K562 (cell line): ENCODE measurements at regions not wholly inside any gene's neighbourhood (a gene's known extent, or its start where the extent isn't known, plus 50 kb on each side); places are given as distances from the start of the nearest gene placed in this dataset.

Experiments
- ATAC-seq: fragments of 200-7000 bp; cut with Tn5 transposase; 3 replicates; pipeline ENCODE4 v1.9.1; 2020; ENCODE audit warnings: moderate library complexity
- BruUV-seq: library from RNA; stranded (reverse); fragments of 400-500 nt; replicated peaks from 2 replicates; lab custom pipeline; 2021; lab: Mats Ljungman, UMichigan
- CTCF ChIA-PET: fragments of 300-600 bp; formaldehyde crosslinking; extraction: SDS; loops from one replicate; lab custom pipeline; 2021; ENCODE audit warnings: low intra/inter-chr PET ratio; lab: Yijun Ruan, JAX
- POLR2A ChIA-PET: fragments of 300-600, 350-650 bp; sonication (Branson Sonifier 250); formaldehyde crosslinking; extraction: SDS; loops from one replicate; lab custom pipeline; 2021; ENCODE audit warnings: antibody characterized with exemption, inconsistent platforms; lab: Yijun Ruan, JAX
- DNase-seq, 4 experiments: peaks; one replicate each; pipeline versions ENCODE4 v3.0.0 to v3.0.0-alpha.2; 2011 to 2018; ENCODE audit warnings: low spot score in 3 of 4, mixed read lengths in 3 of 4; ENCODE audit errors: extremely low read depth in 1 of 4
- FAIRE-seq: peaks from 2 replicates; lab custom pipeline; 2011; peaks lifted over from hg19 to GRCh38; lab: Jason Lieb, UNC
- H2AFZ ChIP-seq: 2 replicates; pipeline ENCODE4 v1.6.0; 2011; ENCODE audit warnings: low read depth, low read length, control low read depth, inconsistent platforms
- H3K27ac ChIP-seq: fragments of 200-600 bp; 3 replicates; pipeline ENCODE4 v1.8.0; 2011; ENCODE audit warnings: low read depth, mild to moderate bottlenecking, control low read depth, inconsistent platforms, low read length, moderate library complexity, mixed read lengths; ENCODE audit errors: extremely low read depth
- H3K27me3 ChIP-seq, 2 experiments: fragments of 300-600 bp in 1 of 2; 2 replicates in 1 of 2; 3 replicates in 1 of 2; pipeline versions ENCODE4 v1.6.0 to v1.8.0; 2011; ENCODE audit warnings: inconsistent platforms in 2 of 2, low read length in 2 of 2, mild to moderate bottlenecking in 1 of 2, mixed read lengths in 1 of 2, moderate library complexity in 1 of 2; ENCODE audit not compliant: control insufficient read depth in 2 of 2, insufficient read depth in 2 of 2
- H3K36me3 ChIP-seq: fragments of 300-600 bp; 3 replicates; pipeline ENCODE4 v1.8.0; 2011; ENCODE audit warnings: mild to moderate bottlenecking, low read length, inconsistent platforms; ENCODE audit not compliant: control insufficient read depth, insufficient read depth
- H3K4me1 ChIP-seq, 2 experiments: fragments of 200-600 bp in 1 of 2; replicated peaks in 1 of 2; 2 replicates in 1 of 2; 3 replicates in 1 of 2; pipeline versions ENCODE4 v1.5.1 to v1.8.0; 2011; ENCODE audit warnings: inconsistent platforms in 2 of 2, low read length in 2 of 2, mild to moderate bottlenecking in 1 of 2, mixed read lengths in 1 of 2, moderate library complexity in 1 of 2; ENCODE audit not compliant: control insufficient read depth in 2 of 2, insufficient read depth in 2 of 2
- H3K4me2 ChIP-seq: 2 replicates; pipeline ENCODE4 v1.6.1; 2011; ENCODE audit warnings: low read length, control low read depth, inconsistent platforms, mixed read lengths; ENCODE audit not compliant: insufficient read depth
- H3K4me3 ChIP-seq: fragments of 200-600 bp; sonication (generic), shearing (Covaris generic); 2 replicates; pipeline ENCODE4 v1.5.1; 2016; ENCODE audit warnings: control low read depth, inconsistent platforms
- H3K79me2 ChIP-seq: fragments of 200-600 bp; 3 replicates; pipeline ENCODE4 v1.8.0; 2011; ENCODE audit warnings: low read length, inconsistent platforms; ENCODE audit not compliant: control insufficient read depth, insufficient read depth
- H3K9ac ChIP-seq, 2 experiments: 2 replicates each; pipeline versions ENCODE4 v1.6.0 to v1.6.1; 2011; ENCODE audit warnings: low read depth in 2 of 2, low read length in 2 of 2, control low read depth in 1 of 2, inconsistent platforms in 1 of 2, mild to moderate bottlenecking in 1 of 2, mixed read lengths in 1 of 2; ENCODE audit not compliant: insufficient read depth in 1 of 2
- H3K9me1 ChIP-seq: one replicate; pipeline ENCODE4 v1.6.0; 2011; ENCODE audit warnings: inconsistent platforms, mild to moderate bottlenecking, low read length, moderate library complexity; ENCODE audit not compliant: control insufficient read depth, insufficient read depth
- H3K9me3 ChIP-seq: replicated peaks from 2 replicates; pipeline ENCODE4 v1.5.1; 2011; ENCODE audit warnings: low read depth, low read length, inconsistent platforms; ENCODE audit not compliant: control insufficient read depth, insufficient read depth
- H4K20me1 ChIP-seq: replicated peaks from 2 replicates; pipeline ENCODE4 v1.6.1; 2011; ENCODE audit warnings: low read length, inconsistent platforms, mixed read lengths; ENCODE audit not compliant: control insufficient read depth, insufficient read depth
- ATF1 ChIP-seq, 2 experiments: fragments of 450-650 bp in 1 of 2; IDR thresholded peaks; 2 replicates each; pipeline ENCODE4 v1.6.1; 2016; ENCODE audit warnings: missing compliant biosample characterization in 1 of 2, missing genetic modification characterization in 1 of 2
- COPS2 ChIP-seq: fragments of 450-650 bp; conservative IDR thresholded peaks from 2 replicates; pipeline ENCODE4 v1.6.1; 2016; ENCODE audit warnings: mild to moderate bottlenecking, moderate library complexity
- FOXO4 ChIP-seq: fragments of 450-650 bp; formaldehyde crosslinking; IDR thresholded peaks from 2 replicates; pipeline ENCODE4 v1.4.0; 2020; ENCODE audit warnings: mild to moderate bottlenecking, moderate library complexity
- HMG20A ChIP-seq: fragments of 450-650 bp; formaldehyde crosslinking; conservative IDR thresholded peaks from 2 replicates; pipeline ENCODE4 v1.4.0; 2020; ENCODE audit warnings: mild to moderate bottlenecking, mixed read lengths
- RB1 ChIP-seq: fragments of 450-650 bp; IDR thresholded peaks from 2 replicates; pipeline ENCODE4 v1.6.1; 2017; ENCODE audit warnings: low read depth, mild to moderate bottlenecking
- SRF ChIP-seq, 2 experiments: fragments of 250-450, 450-650 bp in 1 of 2; sonication (Bioruptor Pico) in 1 of 2; sonication (generic) in 1 of 2; formaldehyde crosslinking; IDR thresholded peaks; 2 replicates each; pipeline versions ENCODE4 v1.5.0 to v1.5.1; 2020 to 2022; ENCODE audit warnings: mild to moderate bottlenecking in 1 of 2, missing genetic modification reagents in 1 of 2
- ZBTB7A ChIP-seq: IDR thresholded peaks from 2 replicates; pipeline ENCODE4 v1.6.1; 2011; ENCODE audit warnings: low read depth, mild to moderate bottlenecking, low read length, moderate library complexity, borderline replicate concordance; ENCODE audit not compliant: control insufficient read depth
- ZNF436 ChIP-seq: fragments of 250-450, 450-650 bp; sonication (Bioruptor Pico); formaldehyde crosslinking; IDR thresholded peaks from 2 replicates; pipeline ENCODE4 v1.7.0; 2020; ENCODE audit warnings: mild to moderate bottlenecking
- ZNF696 ChIP-seq: fragments of 250-450 bp; sonication (Bioruptor Pico); conservative IDR thresholded peaks from 2 replicates; pipeline ENCODE4 v1.4.0; 2020; ENCODE audit warnings: mild to moderate bottlenecking, moderate library complexity
- WGBS: fragments of 100-300 bp; shearing (Covaris generic); methylation state at CpG from one replicate; pipeline ENCODE4 v1.1.6; 2016; ENCODE audit warnings: low coverage, mixed read lengths; ENCODE audit not compliant: insufficient coverage; ENCODE audit errors: missing lambda C conversion rate; 5-methylcytosine and 5-hydroxymethylcytosine counted together
- in situ Hi-C: fragments of 300-500 bp; cut with MboI; formaldehyde crosslinking; loops from 4 replicates; pipeline ENCODE4 v1.15.0; 2018; ENCODE audit warnings: inconsistent platforms, mixed read lengths
- intact Hi-C: fragments of 100-400 bp; cut with micrococcal nuclease; formaldehyde crosslinking; loops from 2 replicates; pipeline ENCODE4 v1.14.2; 2022
- TF ChIP-seq, protein P1 (sequence below): sonication (generic); formaldehyde crosslinking; IDR thresholded peaks from 2 replicates; pipeline ENCODE4 v1.8.0; 2023; ENCODE audit warnings: missing genetic modification reagents, mild to moderate bottlenecking, borderline replicate concordance

GRCh38 chr6:27091661-27092315, 155.7 kb upstream of the PRSS16 start:
- H3K4me3 ChIP-seq = peak overlapping the region; percentile 48
- in situ Hi-C loops = no loop called here
- peak overlapping the region; percentile 80 for H3K27ac ChIP-seq
- no peaks in the 10 kb centered on the region for H3K9me1 ChIP-seq
- FAIRE-seq (peak; percentile 95), DNase-seq (peak; percentile 57 to 96 (median 73)), ATAC-seq (peak; percentile 99)
- TSS peak; percentile 100 for BruUV-seq
- H4K20me1 ChIP-seq = no peaks in the 10 kb centered on the region
- H3K4me1 ChIP-seq = peaks cover 2 to 5% of the 10 kb centered on the region in 2 experiments; a peak in 3 of 5 replicates
- no peaks in the 10 kb centered on the region for H3K27me3 ChIP-seq
- peak overlapping the region; percentile 94 for H3K4me2 ChIP-seq
- POLR2A ChIA-PET = interaction anchor here (0.7 to 2.0 kb wide), 7 partner anchors 10 to 1061 kb away, joined by 3 to 9 read pairs (median 3); a partner anchor contains a TSS
- no peaks in the 10 kb centered on the region for H3K9me3 ChIP-seq
- H2AFZ ChIP-seq = peak overlapping the region; percentile 92
- H3K79me2 ChIP-seq = no peaks in the 10 kb centered on the region
- intact Hi-C loops = no loop called here
- WGBS = under 1% methylated on average over 27 of the region's 27 CpGs
- peak overlapping the region; percentile 82 to 89 for H3K9ac ChIP-seq
- CTCF ChIA-PET = no interaction called here
- H3K36me3 ChIP-seq = no peaks in the 10 kb centered on the region
- TF ChIP-seq HMG20A = no peak
- no peak for TF ChIP-seq FOXO4
- TF ChIP-seq ZNF696 (CRISPR knock-in tag) = no peak
- TF ChIP-seq SRF (CRISPR knock-in tag; IDR thresholded peaks at IDR 0.05) = peak in 1 of 2 experiments; percentile 79; a peak in 1 of 4 replicates
- TF ChIP-seq RB1 = peak; percentile 49; the same call in 1 of the 2 replicates
- TF ChIP-seq, protein P1, sequence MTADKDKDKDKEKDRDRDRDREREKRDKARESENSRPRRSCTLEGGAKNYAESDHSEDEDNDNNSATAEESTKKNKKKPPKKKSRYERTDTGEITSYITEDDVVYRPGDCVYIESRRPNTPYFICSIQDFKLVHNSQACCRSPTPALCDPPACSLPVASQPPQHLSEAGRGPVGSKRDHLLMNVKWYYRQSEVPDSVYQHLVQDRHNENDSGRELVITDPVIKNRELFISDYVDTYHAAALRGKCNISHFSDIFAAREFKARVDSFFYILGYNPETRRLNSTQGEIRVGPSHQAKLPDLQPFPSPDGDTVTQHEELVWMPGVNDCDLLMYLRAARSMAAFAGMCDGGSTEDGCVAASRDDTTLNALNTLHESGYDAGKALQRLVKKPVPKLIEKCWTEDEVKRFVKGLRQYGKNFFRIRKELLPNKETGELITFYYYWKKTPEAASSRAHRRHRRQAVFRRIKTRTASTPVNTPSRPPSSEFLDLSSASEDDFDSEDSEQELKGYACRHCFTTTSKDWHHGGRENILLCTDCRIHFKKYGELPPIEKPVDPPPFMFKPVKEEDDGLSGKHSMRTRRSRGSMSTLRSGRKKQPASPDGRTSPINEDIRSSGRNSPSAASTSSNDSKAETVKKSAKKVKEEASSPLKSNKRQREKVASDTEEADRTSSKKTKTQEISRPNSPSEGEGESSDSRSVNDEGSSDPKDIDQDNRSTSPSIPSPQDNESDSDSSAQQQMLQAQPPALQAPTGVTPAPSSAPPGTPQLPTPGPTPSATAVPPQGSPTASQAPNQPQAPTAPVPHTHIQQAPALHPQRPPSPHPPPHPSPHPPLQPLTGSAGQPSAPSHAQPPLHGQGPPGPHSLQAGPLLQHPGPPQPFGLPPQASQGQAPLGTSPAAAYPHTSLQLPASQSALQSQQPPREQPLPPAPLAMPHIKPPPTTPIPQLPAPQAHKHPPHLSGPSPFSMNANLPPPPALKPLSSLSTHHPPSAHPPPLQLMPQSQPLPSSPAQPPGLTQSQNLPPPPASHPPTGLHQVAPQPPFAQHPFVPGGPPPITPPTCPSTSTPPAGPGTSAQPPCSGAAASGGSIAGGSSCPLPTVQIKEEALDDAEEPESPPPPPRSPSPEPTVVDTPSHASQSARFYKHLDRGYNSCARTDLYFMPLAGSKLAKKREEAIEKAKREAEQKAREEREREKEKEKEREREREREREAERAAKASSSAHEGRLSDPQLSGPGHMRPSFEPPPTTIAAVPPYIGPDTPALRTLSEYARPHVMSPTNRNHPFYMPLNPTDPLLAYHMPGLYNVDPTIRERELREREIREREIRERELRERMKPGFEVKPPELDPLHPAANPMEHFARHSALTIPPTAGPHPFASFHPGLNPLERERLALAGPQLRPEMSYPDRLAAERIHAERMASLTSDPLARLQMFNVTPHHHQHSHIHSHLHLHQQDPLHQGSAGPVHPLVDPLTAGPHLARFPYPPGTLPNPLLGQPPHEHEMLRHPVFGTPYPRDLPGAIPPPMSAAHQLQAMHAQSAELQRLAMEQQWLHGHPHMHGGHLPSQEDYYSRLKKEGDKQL (CRISPR knock-in tag) = no peak
- TF ChIP-seq ATF1 (CRISPR knock-in tag; IDR thresholded peaks at IDR 0.05) = no peak
- peak; percentile 67; the same call in 1 of the 2 replicates for TF ChIP-seq ATF1 (tag; IDR thresholded peaks at IDR 0.05)
- no peak for TF ChIP-seq COPS2
- no peak for TF ChIP-seq ZNF436 (CRISPR knock-in tag)
- TF ChIP-seq ZBTB7A = peak; percentile 33; the same call in 1 of the 2 replicates
